Lung (tissue), 11 donors: ENCODE measurements at regions not wholly inside any gene's neighbourhood (a gene's known extent, or its start where the extent isn't known, plus 50 kb on each side); places are given as distances from the start of the nearest gene placed in this dataset.

Source experiments
- ATAC-seq: fragments of 200-7000 bp; cut with Tn5 transposase; one replicate; pipeline ENCODE4 v1.9.1; 2020; ENCODE audit warnings: moderate number of reproducible peaks; ENCODE audit not compliant: insufficient read depth, low FRiP score
- DNase-seq, 3 donors: peaks; one replicate each; pipeline ENCODE4 v3.0.0-alpha.2; 2013 to 2017
- H3K27ac ChIP-seq, 2 donors: one replicate each; pipeline ENCODE4 v1.5.1; 2013; ENCODE audit warnings: mild to moderate bottlenecking in 2 of 2, moderate library complexity in 2 of 2, control low read depth in 1 of 2, inconsistent platforms in 1 of 2, low read depth in 1 of 2, low read length in 1 of 2
- H3K27me3 ChIP-seq, 3 donors: one replicate each; pipeline ENCODE4 v1.5.1; 2013; ENCODE audit warnings: low read length in 2 of 3; ENCODE audit not compliant: control insufficient read depth in 3 of 3, insufficient read depth in 3 of 3
- H3K36me3 ChIP-seq, 4 donors: one replicate each; pipeline ENCODE4 v1.5.1; 2013; ENCODE audit warnings: low read length in 4 of 4, mild to moderate bottlenecking in 1 of 4, moderate library complexity in 1 of 4; ENCODE audit not compliant: control insufficient read depth in 4 of 4, insufficient read depth in 4 of 4
- H3K4me1 ChIP-seq, 5 donors: one replicate each; pipeline ENCODE4 v1.5.1; 2013; ENCODE audit warnings: low read length in 5 of 5, mild to moderate bottlenecking in 2 of 5, moderate library complexity in 1 of 5; ENCODE audit not compliant: control insufficient read depth in 5 of 5, insufficient read depth in 5 of 5
- H3K4me3 ChIP-seq: one replicate; pipeline ENCODE4 v1.5.1; 2013; ENCODE audit warnings: mild to moderate bottlenecking, control low read depth, moderate library complexity
- H3K9ac ChIP-seq, 2 donors: one replicate each; pipeline ENCODE4 v1.5.1; 2013; ENCODE audit warnings: low read length in 2 of 2, control low read depth in 1 of 2; ENCODE audit not compliant: insufficient read depth in 1 of 2
- H3K9me3 ChIP-seq, 4 donors: one replicate each; pipeline ENCODE4 v1.5.1; 2013; ENCODE audit warnings: low read length in 3 of 4, mild to moderate bottlenecking in 1 of 4, moderate library complexity in 1 of 4; ENCODE audit not compliant: control insufficient read depth in 4 of 4, insufficient read depth in 3 of 4
- WGBS, 2 donors: extraction: QIAGEN DNeasy Blood & Tissue Kit; methylation state at CpG; one replicate each; pipeline ENCODE4 v1.1.7; 2013; 5-methylcytosine and 5-hydroxymethylcytosine counted together
- TF ChIP-seq, protein P1 (sequence below): IDR thresholded peaks from 2 replicates; pipeline ENCODE4 v1.5.1; 2012; ENCODE audit warnings: mild to moderate bottlenecking; ENCODE audit errors: control extremely low read depth, extremely low read depth
- donor health status: control.
- donor health status: control.
- donor health status: Bipolar disorder and iron deficiency.
- donor health status: healthy.
- donor health status: DM: yes; HTN: yes; CAD: no.

DNA sequence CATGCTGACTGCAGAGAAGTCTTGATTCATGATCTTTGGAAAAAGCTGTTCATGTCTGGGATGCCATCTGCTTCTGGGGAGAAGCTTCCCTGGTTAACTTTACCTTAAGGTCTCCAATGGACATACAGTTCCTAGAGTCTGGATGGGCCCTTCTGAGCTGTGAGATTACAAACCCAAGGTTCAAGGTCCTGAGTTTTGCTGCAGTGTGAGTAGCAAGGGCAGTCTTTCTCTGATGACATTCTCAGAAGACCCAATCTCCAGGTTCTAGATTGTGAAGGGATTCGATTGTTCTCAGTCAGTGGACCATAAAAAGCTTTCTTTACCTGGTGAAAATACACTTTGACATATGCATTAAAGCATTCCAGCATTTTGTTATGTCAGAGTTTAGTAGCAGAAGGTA is 179.2 kb downstream of the AASDH start:
- H3K4me1 ChIP-seq, result no peaks in the 10 kb centered on the region
- H3K4me3 ChIP-seq, result no peak overlapping the region
- no peak for DNase-seq
- ATAC-seq, result no peak
- H3K27ac ChIP-seq, result no peak overlapping the region
- TF ChIP-seq, protein P1, sequence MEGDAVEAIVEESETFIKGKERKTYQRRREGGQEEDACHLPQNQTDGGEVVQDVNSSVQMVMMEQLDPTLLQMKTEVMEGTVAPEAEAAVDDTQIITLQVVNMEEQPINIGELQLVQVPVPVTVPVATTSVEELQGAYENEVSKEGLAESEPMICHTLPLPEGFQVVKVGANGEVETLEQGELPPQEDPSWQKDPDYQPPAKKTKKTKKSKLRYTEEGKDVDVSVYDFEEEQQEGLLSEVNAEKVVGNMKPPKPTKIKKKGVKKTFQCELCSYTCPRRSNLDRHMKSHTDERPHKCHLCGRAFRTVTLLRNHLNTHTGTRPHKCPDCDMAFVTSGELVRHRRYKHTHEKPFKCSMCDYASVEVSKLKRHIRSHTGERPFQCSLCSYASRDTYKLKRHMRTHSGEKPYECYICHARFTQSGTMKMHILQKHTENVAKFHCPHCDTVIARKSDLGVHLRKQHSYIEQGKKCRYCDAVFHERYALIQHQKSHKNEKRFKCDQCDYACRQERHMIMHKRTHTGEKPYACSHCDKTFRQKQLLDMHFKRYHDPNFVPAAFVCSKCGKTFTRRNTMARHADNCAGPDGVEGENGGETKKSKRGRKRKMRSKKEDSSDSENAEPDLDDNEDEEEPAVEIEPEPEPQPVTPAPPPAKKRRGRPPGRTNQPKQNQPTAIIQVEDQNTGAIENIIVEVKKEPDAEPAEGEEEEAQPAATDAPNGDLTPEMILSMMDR, result no peak
- peaks cover 0 to 8% (median 3%) of the 10 kb centered on the region in 4 donors for H3K9me3 ChIP-seq
- WGBS, 2 donors, result 26 to 49% methylated on average over 1 of the region's 1 CpG
- no peak overlapping the region for H3K9ac ChIP-seq
- peaks cover 0 to 2% (median 0%) of the 10 kb centered on the region in 4 donors for H3K36me3 ChIP-seq
- H3K27me3 ChIP-seq, result no peaks in the 10 kb centered on the region

DNA sequence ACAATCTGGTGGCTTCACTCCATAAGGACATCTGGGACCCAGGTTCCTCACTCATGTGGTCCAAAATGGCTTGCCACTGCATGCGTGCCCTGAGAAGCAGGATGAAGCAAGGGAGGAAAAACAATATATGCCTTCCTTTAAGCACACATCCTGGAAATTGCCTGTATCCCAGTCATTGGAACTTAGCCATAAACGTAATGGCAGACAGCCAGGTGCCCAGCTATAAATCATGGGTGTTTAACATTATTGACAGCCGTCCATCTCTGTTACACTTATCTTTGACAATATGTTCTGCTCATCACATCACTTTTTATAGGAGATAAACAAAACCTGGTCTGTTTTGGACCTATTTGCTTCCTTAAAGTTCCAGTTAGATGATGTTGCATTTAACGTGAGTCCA is 181.0 kb downstream of the AASDH start:
- peaks cover 0 to 2% (median under 1%) of the 10 kb centered on the region in 4 donors for H3K9me3 ChIP-seq
- H3K4me3 ChIP-seq, result no peak overlapping the region
- peaks cover 0 to 2% (median 0%) of the 10 kb centered on the region in 4 donors for H3K36me3 ChIP-seq
- ATAC-seq, result no peak
- TF ChIP-seq, protein P1, result no peak
- WGBS, 2 donors, result 72 to 80% methylated on average over 4 of the region's 4 CpGs
- H3K4me1 ChIP-seq, result no peaks in the 10 kb centered on the region
- no peak for DNase-seq
- no peaks in the 10 kb centered on the region for H3K27me3 ChIP-seq
- no peak overlapping the region for H3K9ac ChIP-seq
- H3K27ac ChIP-seq, result no peak overlapping the region

DNA sequence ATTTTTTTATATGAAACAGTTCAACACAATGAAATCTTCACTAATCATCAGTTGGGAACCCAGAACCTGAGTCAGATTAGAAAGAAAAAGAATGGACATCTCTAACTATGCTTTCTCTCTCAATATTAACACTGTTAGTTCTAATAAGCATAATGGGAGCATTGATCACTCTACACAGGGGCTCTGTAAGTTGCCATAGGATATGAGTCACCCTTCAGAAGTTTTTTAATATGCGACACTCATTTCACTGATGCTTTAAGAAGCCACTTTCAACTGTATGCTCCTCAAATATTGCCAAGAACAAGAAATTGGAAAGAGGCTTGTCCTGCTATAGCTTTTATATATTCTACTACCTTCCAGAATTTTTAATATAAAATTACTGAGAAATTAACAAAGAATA is 187.0 kb downstream of the AASDH start:
- Histone ChIP-seq H3K36me3 (no peaks in the 10 kb centered on the region), H3K9ac (no peak overlapping the region), H3K27ac (no peak overlapping the region), H3K4me3 (no peak overlapping the region), H3K27me3 (no peaks in the 10 kb centered on the region), H3K4me1 (no peaks in the 10 kb centered on the region), H3K9me3 (no peaks in the 10 kb centered on the region)
- TF ChIP-seq, protein P1, result no peak
- 77 to 91% methylated on average over 1 of the region's 1 CpG for WGBS, 2 donors
- no peak for DNase-seq
- ATAC-seq, result no peak

GRCh38 chr4:56198265-56198664 is 189.0 kb downstream of the AASDH start:
- Histone ChIP-seq H3K27me3 (no peaks in the 10 kb centered on the region), H3K27ac (no peak overlapping the region), H3K9me3 (no peaks in the 10 kb centered on the region), H3K9ac (no peak overlapping the region), H3K36me3 (no peaks in the 10 kb centered on the region), H3K4me3 (no peak overlapping the region), H3K4me1 (no peaks in the 10 kb centered on the region)
- TF ChIP-seq, protein P1, result no peak
- no peak for ATAC-seq
- WGBS, 2 donors, result 80 to 83% methylated on average over 2 of the region's 2 CpGs
- DNase-seq, result no peak
